Astrocyte of the spinal cord (primary cell): ENCODE measurements at regions not wholly inside any gene's neighbourhood (a gene's known extent, or its start where the extent isn't known, plus 50 kb on each side); places are given as distances from the start of the nearest gene placed in this dataset.
A peak's percentile ranks its signal among the peaks of the same experiment; 100 is the strongest.

ENCODE experiments used
- DNase-seq: peaks from one replicate; pipeline ENCODE4 v3.0.0; 2011; ENCODE audit warnings: low read depth, low spot score
- H3K4me3 ChIP-seq: 2 replicates; pipeline ENCODE4 v1.5.1; 2011; ENCODE audit warnings: low read depth, mild to moderate bottlenecking, low read length, moderate library complexity
- in situ Hi-C: cut with HindIII; loops from 2 replicates; pipeline ENCODE4 v1.10.0; 2017; ENCODE audit warnings: low sequenced_read_pairs
- TF ChIP-seq, protein P1 (sequence below): IDR thresholded peaks from 2 replicates; pipeline ENCODE4 v1.5.1; 2012; ENCODE audit warnings: low read depth, mild to moderate bottlenecking, low read length, inconsistent platforms

DNA sequence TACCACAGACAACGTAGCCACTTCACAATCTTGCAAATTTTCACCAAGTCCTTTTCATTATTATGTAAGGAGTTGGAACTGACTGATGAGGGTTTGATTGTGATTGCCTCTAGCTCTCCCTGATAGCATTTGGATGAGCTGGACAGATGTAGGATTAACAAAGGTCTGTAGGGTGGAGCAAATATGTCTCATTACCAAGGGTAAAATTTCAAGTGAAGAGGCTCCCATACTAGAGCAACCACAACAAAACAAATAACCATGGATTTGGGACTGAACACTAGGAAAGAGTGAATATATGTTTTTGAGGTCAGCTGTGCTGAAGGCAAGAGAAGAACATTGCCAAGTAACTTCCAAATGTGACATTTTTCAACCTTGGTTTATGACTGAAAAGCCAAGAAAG is 281.7 kb downstream of the NEBL start:
- TF ChIP-seq, protein P1, sequence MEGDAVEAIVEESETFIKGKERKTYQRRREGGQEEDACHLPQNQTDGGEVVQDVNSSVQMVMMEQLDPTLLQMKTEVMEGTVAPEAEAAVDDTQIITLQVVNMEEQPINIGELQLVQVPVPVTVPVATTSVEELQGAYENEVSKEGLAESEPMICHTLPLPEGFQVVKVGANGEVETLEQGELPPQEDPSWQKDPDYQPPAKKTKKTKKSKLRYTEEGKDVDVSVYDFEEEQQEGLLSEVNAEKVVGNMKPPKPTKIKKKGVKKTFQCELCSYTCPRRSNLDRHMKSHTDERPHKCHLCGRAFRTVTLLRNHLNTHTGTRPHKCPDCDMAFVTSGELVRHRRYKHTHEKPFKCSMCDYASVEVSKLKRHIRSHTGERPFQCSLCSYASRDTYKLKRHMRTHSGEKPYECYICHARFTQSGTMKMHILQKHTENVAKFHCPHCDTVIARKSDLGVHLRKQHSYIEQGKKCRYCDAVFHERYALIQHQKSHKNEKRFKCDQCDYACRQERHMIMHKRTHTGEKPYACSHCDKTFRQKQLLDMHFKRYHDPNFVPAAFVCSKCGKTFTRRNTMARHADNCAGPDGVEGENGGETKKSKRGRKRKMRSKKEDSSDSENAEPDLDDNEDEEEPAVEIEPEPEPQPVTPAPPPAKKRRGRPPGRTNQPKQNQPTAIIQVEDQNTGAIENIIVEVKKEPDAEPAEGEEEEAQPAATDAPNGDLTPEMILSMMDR, result no peak
- in situ Hi-C loops, result no loop called here
- no peak for DNase-seq
- no peak overlapping the region for H3K4me3 ChIP-seq

GRCh38 chr10:20614911-20615310 is 282.2 kb downstream of the NEBL start:
- in situ Hi-C loops, result no loop called here
- no peak for DNase-seq
- TF ChIP-seq, protein P1, result no peak
- H3K4me3 ChIP-seq, result no peak overlapping the region

- in situ Hi-C loops, result no loop called here
- no peak for DNase-seq
- TF ChIP-seq, protein P1, result no peak
- no peak overlapping the region for H3K4me3 ChIP-seq
These were observed 288.6 kb downstream of the NEBL start for GRCh38 chr10:20608503-20608902.

DNA sequence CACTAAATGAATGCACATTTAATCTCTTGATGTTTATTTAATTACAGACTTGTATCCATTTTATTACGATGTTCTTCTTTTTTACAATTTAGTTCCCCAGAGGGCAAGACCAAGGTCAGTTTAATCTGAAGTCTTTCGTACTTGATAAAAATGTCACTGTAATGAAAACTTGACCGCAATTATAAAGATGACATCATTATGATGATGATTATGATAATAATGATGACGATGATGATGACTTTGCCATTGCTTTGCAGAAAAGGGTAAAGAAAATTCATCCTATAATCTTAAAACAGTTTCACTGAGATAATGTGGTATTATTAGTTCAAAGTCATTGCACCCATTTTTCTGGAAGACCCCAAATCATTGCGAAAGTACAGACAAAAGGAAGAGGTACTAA is 290.1 kb downstream of the NEBL start:
- TF ChIP-seq, protein P1, result no peak
- in situ Hi-C loops, result no loop called here
- no peak overlapping the region for H3K4me3 ChIP-seq
- no peak for DNase-seq

GRCh38 chr10:20601941-20602461 is 295.1 kb downstream of the NEBL start:
- in situ Hi-C loops, result no loop called here
- no peak overlapping the region for H3K4me3 ChIP-seq
- DNase-seq, result no peak
- TF ChIP-seq, protein P1, result no peak

DNA sequence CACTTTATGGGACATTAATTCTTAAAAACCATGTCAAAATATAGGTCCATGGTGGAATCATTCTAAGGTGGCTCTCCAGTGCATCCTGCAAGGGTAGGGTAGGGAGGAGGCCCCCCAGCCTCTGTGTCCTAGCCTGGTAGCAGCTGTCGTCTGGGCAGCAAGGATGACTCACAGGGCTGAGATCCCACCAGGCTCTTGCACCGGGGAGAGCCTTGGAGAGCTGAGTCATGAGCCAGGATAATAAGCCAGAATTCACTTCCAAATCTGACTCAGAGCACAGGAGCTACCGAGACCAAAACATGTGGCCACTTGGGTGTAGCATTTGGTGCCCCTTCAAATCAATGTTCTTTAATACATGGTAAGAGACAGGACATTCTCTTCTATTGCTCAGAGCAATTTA is 298.5 kb downstream of the NEBL start:
- TF ChIP-seq, protein P1, result no peak
- in situ Hi-C loops, result no loop called here
- peak; percentile 96 for DNase-seq
- H3K4me3 ChIP-seq, result no peak overlapping the region

- no peak overlapping the region for H3K4me3 ChIP-seq
- peak; percentile 65 for DNase-seq
- in situ Hi-C loops, result no loop called here
- TF ChIP-seq, protein P1, result no peak
These were observed 300.2 kb downstream of the NEBL start for GRCh38 chr10:20596911-20597310.
